Large intestine (tissue), 3 donors: ENCODE measurements at regions not wholly inside any gene's neighbourhood (a gene's known extent, or its start where the extent isn't known, plus 50 kb on each side); places are given as distances from the start of the nearest gene placed in this dataset.

Source experiments
- DNase-seq, 2 donors: peaks; one replicate each; pipeline versions ENCODE4 v3.0.0 to v3.0.0-alpha.2; 2013
- H3K27ac ChIP-seq: one replicate; pipeline ENCODE4 v1.5.1; 2013; ENCODE audit warnings: low read length
- H3K27me3 ChIP-seq: 2 replicates; pipeline ENCODE4 v1.6.1; 2013; ENCODE audit warnings: low read length; ENCODE audit not compliant: control insufficient read depth, insufficient read depth
- H3K36me3 ChIP-seq: 2 replicates; pipeline ENCODE4 v1.6.1; 2013; ENCODE audit warnings: low read length; ENCODE audit not compliant: control insufficient read depth, insufficient read depth
- H3K4me1 ChIP-seq: one replicate; pipeline ENCODE4 v1.6.1; 2013; ENCODE audit warnings: low read length; ENCODE audit not compliant: control insufficient read depth, insufficient read depth
- H3K4me3 ChIP-seq: one replicate; pipeline ENCODE4 v1.5.1; 2013; ENCODE audit warnings: low read length
- H3K9me3 ChIP-seq: one replicate; pipeline ENCODE4 v1.6.1; 2013; ENCODE audit warnings: mild to moderate bottlenecking, low read depth, low read length, moderate library complexity; ENCODE audit not compliant: control insufficient read depth
- WGBS: methylation state at CpG from one replicate; pipeline ENCODE4 v1.1.5; 2013; ENCODE audit warnings: low lambda C conversion rate; ENCODE audit not compliant: insufficient coverage; 5-methylcytosine and 5-hydroxymethylcytosine counted together

DNA sequence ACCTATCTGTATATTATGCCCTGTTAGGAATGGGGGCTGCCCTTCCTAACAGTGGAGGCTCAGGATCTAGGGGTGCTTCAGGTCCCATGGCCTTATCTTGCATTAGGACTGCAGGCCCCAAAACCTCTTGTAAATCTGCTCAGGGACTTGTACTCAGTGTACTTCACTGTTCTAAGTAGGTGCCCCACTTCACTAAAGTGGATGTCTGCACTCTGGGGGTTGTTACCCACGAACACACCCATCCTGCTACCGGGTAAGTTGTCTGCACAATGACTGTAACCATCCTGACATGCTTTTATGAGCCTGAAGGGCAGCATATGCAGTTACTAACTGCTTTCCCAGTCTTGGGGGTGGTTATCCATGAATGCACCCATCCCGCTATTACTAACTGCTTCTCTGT, 163.0 kb downstream of the PTCSC3 start:
- no CpG with 5 or more reads among the region's 3 CpGs for WGBS
- DNase-seq = no peak
- no peak overlapping the region for H3K4me3 ChIP-seq

GRCh38 chr14:36012621-36013020, 163.9 kb downstream of the PTCSC3 start:
- H3K27me3 ChIP-seq = no peaks in the 10 kb centered on the region
- H3K36me3 ChIP-seq = no peaks in the 10 kb centered on the region
- no peak for DNase-seq
- no peaks in the 10 kb centered on the region for H3K4me1 ChIP-seq
- no CpG with 5 or more reads among the region's 7 CpGs for WGBS
- no peaks in the 10 kb centered on the region for H3K9me3 ChIP-seq
- no peak overlapping the region for H3K4me3 ChIP-seq
- H3K27ac ChIP-seq = no peak overlapping the region

More for the DNA sequence above, 163.0 kb downstream of the PTCSC3 start:
- Histone ChIP-seq H3K36me3 (no peaks in the 10 kb centered on the region), H3K27ac (no peak overlapping the region), H3K4me1 (no peaks in the 10 kb centered on the region), H3K9me3 (no peaks in the 10 kb centered on the region), H3K27me3 (no peaks in the 10 kb centered on the region)

DNA sequence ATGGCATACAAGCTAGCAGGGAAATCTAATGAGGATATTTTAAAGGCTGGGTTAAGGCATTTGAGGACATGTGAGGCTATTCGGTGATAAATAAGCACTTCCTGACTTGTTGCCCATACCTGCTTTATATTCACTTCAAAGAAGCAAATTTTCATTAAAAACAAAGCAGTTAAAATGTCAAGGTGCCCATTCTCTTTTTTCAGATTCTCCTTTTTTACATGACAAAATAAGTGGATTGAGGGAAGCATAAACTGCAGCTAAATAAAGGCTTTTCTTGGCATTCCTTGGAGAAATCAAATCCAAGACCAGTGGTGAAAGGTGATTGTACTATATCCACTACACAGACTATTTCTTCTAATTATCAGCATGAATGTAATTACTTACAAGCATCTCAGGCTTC, 166.9 kb downstream of the PTCSC3 start:
- Histone ChIP-seq H3K36me3 (no peaks in the 10 kb centered on the region), H3K9me3 (no peaks in the 10 kb centered on the region), H3K27ac (no peak overlapping the region), H3K27me3 (no peaks in the 10 kb centered on the region), H3K4me3 (no peak overlapping the region), H3K4me1 (no peaks in the 10 kb centered on the region)
- WGBS = 56% methylated on average over 1 of the region's 1 CpG
- no peak for DNase-seq

DNA sequence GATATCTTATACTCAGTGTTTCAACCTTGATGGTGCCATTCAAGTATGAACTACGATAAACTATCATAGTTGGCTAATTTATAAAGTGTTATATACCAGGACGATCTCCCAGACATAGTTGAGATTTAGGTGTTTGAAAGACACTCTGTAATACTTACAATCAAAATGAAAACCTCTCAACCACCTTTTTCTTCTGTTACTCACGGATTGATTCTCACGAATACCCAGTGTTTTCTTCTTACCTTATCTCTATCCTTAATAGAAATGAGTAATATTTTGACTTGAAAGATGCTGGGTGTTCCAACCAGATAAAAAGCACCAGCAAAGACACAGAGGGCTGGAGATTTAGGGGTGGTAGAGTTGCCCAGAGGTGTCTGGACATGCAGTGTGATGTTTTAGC, 169.9 kb downstream of the PTCSC3 start:
- Histone ChIP-seq H3K9me3 (no peaks in the 10 kb centered on the region), H3K4me1 (no peaks in the 10 kb centered on the region), H3K4me3 (no peak overlapping the region), H3K27me3 (no peaks in the 10 kb centered on the region), H3K27ac (no peak overlapping the region), H3K36me3 (no peaks in the 10 kb centered on the region)
- no peak for DNase-seq
- WGBS = 86% methylated on average over 1 of the region's 4 CpGs

DNA sequence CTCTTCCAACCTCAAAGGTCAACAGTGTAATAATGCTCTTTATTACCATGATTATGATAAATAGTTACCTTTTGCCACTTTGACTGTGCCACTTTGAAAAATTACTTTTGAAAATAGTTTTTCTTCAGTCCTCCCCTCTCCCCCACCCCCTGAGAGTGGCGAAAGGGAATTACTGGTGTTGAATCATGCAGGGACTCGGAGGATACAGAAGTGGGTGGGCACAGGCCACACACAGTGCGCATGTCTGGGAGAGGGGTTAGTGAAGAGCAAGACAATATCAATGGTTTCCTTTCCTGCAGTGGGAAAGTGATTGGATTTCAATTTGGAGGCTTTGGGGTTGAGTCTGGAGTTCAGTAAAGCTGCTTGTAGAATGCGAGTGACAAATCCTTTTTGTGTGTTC, 170.9 kb downstream of the PTCSC3 start:
- WGBS = 100% methylated on average over 1 of the region's 4 CpGs
- Histone ChIP-seq H3K27ac (no peak overlapping the region), H3K36me3 (no peaks in the 10 kb centered on the region), H3K4me1 (no peaks in the 10 kb centered on the region), H3K27me3 (no peaks in the 10 kb centered on the region), H3K9me3 (no peaks in the 10 kb centered on the region), H3K4me3 (no peak overlapping the region)
- DNase-seq = no peak

GRCh38 chr14:36001936-36002335, 174.6 kb downstream of the PTCSC3 start:
- 100% methylated on average over 1 of the region's 4 CpGs for WGBS

DNA sequence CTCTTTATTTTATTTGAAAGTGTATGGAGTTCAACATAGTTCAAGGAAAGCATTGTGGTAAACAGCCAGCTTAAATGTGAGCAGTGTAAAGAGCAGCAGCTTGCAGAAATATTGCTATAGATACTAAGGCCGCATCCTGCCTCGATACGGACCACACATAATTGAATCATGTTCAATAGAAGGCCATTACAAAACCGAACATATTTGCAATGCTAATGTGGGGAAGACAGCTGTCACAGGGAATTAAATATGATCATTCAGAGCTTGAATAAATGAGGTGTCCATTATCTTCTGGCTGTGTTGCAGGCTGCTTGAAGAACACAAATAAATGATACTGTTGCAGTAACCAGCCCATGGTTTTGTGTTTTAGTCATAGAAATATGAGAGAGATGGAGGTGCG, 173.2 kb downstream of the BRMS1L start:
- Histone ChIP-seq H3K36me3 (no peaks in the 10 kb centered on the region), H3K27me3 (no peaks in the 10 kb centered on the region), H3K27ac (no peak overlapping the region), H3K4me1 (no peaks in the 10 kb centered on the region), H3K9me3 (no peaks in the 10 kb centered on the region), H3K4me3 (no peak overlapping the region)
- 80% methylated on average over 2 of the region's 5 CpGs for WGBS
- no peak for DNase-seq

More at GRCh38 chr14:36001936-36002335, 174.6 kb downstream of the PTCSC3 start:
- no peaks in the 10 kb centered on the region for H3K9me3 ChIP-seq
- no peak overlapping the region for H3K27ac ChIP-seq
- H3K4me1 ChIP-seq = no peaks in the 10 kb centered on the region
- H3K36me3 ChIP-seq = no peaks in the 10 kb centered on the region
- H3K27me3 ChIP-seq = no peaks in the 10 kb centered on the region
- no peak for DNase-seq
- no peak overlapping the region for H3K4me3 ChIP-seq

DNA sequence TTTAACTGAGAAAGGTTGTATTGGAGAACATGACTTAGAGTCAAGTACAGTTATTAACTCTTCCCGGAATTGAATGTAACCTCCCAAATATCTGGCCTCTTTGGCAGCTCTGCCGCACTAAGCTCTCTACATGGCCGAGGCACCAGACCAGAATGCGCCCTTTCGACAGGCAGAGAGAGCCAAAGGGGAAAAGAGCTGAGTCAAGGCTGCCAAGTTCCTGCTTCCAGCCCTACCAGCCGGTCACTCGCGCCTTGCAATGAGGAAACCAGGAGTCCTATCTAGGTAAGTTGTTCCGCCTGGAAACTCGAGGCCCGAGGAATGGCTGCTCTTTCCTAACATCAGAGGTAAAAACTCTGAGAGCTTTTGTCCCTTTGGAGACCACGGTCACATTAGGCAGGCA, 172.2 kb downstream of the BRMS1L start:
- H3K4me3 ChIP-seq = no peak overlapping the region
- no peak overlapping the region for H3K27ac ChIP-seq
- no CpG with 5 or more reads among the region's 12 CpGs for WGBS
- no peaks in the 10 kb centered on the region for H3K36me3 ChIP-seq
- H3K9me3 ChIP-seq = no peaks in the 10 kb centered on the region
- H3K4me1 ChIP-seq = no peaks in the 10 kb centered on the region
- DNase-seq = no peak
- H3K27me3 ChIP-seq = no peaks in the 10 kb centered on the region

DNA sequence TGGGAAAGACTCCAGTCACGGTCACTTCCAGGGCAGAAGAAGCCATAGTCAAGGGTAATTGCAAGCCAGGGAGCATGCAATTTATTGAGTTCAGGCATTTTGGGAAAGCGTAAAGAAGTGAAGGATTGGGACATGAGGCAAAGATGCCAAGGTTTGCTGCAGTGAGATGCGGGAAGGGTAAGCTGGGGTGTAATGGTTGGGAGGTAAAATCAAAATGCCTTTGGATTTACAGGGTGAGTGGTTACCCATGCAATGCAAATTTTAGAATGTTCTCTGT, 167.5 kb downstream of the BRMS1L start:
- DNase-seq = no peak
- Histone ChIP-seq H3K27me3 (no peaks in the 10 kb centered on the region), H3K4me3 (no peak overlapping the region), H3K9me3 (no peaks in the 10 kb centered on the region), H3K36me3 (no peaks in the 10 kb centered on the region), H3K4me1 (no peaks in the 10 kb centered on the region), H3K27ac (no peak overlapping the region)
- 100% methylated on average over 1 of the region's 3 CpGs for WGBS

DNA sequence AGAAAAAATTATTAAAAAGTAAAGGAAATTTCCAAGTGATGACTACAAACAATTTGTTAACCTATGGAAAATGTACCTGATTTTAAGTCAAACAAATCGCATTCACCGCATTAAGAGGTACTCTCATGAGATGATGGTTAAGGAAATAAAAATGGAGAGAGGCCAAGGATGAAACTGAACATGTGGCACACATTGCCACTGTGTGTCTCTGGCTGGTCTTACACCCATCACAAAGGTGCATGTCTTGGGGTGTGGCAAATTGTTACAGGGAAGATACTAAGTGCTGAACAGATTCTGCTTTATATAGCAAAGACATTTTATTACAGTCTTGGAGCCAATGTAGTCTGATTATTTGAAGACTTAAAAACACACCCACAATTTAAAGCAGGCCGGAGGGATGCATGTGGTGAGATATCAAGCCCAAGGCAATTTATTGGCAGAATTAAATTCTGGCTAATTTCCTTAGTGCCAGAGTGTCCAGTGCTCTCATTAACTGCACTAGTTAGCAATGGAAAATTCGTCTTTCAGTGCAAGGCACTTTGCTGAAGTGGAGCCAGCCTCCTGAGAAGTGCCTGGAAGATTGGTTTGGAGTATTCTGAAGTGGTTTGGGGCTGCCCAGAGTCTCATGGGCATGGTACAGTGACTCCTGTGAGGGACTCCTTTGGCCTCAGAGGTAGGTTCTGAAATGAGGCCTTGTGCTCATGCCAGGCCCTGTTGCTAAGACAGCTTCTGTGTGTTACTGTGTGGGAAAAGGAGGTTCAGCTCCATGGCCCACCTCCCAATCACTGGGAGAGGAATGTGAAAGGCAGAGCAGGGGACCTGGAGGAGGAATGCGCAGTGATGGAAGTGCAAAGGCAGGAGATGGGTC, 166.9 kb downstream of the BRMS1L start:
- no peaks in the 10 kb centered on the region for H3K36me3 ChIP-seq
- no peak overlapping the region for H3K27ac ChIP-seq
- H3K4me3 ChIP-seq = no peak overlapping the region
- no peaks in the 10 kb centered on the region for H3K4me1 ChIP-seq
- H3K27me3 ChIP-seq = no peaks in the 10 kb centered on the region
- no peaks in the 10 kb centered on the region for H3K9me3 ChIP-seq
- 80% methylated on average over 1 of the region's 5 CpGs for WGBS
- DNase-seq = no peak

- Histone ChIP-seq H3K36me3 (no peaks in the 10 kb centered on the region), H3K27me3 (no peaks in the 10 kb centered on the region), H3K9me3 (no peaks in the 10 kb centered on the region), H3K4me3 (no peak overlapping the region), H3K27ac (no peak overlapping the region), H3K4me1 (no peaks in the 10 kb centered on the region)
- no peak for DNase-seq
Measured at GRCh38 chr14:35991356-35991755, 165.2 kb downstream of the BRMS1L start.
